PFSK-1 (cell line): ENCODE measurements at regions not wholly inside any gene's neighbourhood (a gene's known extent, or its start where the extent isn't known, plus 50 kb on each side); places are given as distances from the start of the nearest gene placed in this dataset.

Source experiments
- FOXP2 ChIP-seq: optimal IDR thresholded peaks from 2 replicates; pipeline ENCODE3; 2011; ENCODE audit warnings: borderline replicate concordance, control low read depth, inconsistent platforms; ENCODE audit not compliant: insufficient read depth; ENCODE audit errors: extremely low read length, extremely low read depth
- POLR2AphosphoS5 ChIP-seq: IDR thresholded peaks from 2 replicates; pipeline ENCODE4 v1.6.1; 2012; ENCODE audit warnings: low read depth, mild to moderate bottlenecking, control low read depth, low read length, moderate library complexity
- SIN3A ChIP-seq: IDR thresholded peaks from 2 replicates; pipeline ENCODE4 v1.6.1; 2012; ENCODE audit warnings: mild to moderate bottlenecking, low read length, moderate library complexity, borderline replicate concordance; ENCODE audit not compliant: insufficient read depth
- TAF1 ChIP-seq: IDR thresholded peaks from 2 replicates; pipeline ENCODE4 v1.6.1; 2012; ENCODE audit warnings: low read length, control low read depth, borderline replicate concordance; ENCODE audit not compliant: insufficient read depth
- TF ChIP-seq, protein P1 (sequence below), 2 experiments: IDR thresholded peaks; 2 replicates each; pipeline versions ENCODE4 v1.6.1 to v1.8.0; 2011 to 2012; ENCODE audit warnings: low read depth in 2 of 2, low read length in 2 of 2, control low read depth in 1 of 2, inconsistent platforms in 1 of 2, mild to moderate bottlenecking in 1 of 2, moderate library complexity in 1 of 2; ENCODE audit not compliant: insufficient read depth in 1 of 2

DNA sequence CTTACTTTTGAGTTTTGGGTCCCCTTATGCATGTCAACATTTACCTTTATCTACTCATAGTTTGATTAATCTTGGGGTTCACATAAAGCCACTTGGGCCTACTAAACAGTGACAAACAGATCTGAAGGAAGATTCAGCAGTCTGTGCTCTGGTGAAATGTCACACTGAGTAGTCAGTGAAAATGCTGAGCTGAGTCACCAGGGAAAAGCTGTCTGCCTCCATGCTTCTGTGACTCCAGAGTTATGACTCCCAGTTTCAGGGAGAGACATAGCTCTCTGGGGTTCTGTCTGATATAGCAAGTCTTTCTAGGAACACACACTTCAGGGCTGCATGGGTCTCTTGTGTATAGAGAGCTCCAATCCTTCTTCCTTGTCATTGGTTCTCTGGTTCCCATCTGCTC, 406.3 kb upstream of the FAR2 start:
- TF ChIP-seq, protein P1, sequence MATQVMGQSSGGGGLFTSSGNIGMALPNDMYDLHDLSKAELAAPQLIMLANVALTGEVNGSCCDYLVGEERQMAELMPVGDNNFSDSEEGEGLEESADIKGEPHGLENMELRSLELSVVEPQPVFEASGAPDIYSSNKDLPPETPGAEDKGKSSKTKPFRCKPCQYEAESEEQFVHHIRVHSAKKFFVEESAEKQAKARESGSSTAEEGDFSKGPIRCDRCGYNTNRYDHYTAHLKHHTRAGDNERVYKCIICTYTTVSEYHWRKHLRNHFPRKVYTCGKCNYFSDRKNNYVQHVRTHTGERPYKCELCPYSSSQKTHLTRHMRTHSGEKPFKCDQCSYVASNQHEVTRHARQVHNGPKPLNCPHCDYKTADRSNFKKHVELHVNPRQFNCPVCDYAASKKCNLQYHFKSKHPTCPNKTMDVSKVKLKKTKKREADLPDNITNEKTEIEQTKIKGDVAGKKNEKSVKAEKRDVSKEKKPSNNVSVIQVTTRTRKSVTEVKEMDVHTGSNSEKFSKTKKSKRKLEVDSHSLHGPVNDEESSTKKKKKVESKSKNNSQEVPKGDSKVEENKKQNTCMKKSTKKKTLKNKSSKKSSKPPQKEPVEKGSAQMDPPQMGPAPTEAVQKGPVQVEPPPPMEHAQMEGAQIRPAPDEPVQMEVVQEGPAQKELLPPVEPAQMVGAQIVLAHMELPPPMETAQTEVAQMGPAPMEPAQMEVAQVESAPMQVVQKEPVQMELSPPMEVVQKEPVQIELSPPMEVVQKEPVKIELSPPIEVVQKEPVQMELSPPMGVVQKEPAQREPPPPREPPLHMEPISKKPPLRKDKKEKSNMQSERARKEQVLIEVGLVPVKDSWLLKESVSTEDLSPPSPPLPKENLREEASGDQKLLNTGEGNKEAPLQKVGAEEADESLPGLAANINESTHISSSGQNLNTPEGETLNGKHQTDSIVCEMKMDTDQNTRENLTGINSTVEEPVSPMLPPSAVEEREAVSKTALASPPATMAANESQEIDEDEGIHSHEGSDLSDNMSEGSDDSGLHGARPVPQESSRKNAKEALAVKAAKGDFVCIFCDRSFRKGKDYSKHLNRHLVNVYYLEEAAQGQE (IDR thresholded peaks at IDR 0.05; ENCODE audit: insufficient read depth in 1 of 2, low read depth in 2 of 2, low read length in 2 of 2) = no peak
- no peak for TF ChIP-seq FOXP2
- no peak for TF ChIP-seq SIN3A

DNA sequence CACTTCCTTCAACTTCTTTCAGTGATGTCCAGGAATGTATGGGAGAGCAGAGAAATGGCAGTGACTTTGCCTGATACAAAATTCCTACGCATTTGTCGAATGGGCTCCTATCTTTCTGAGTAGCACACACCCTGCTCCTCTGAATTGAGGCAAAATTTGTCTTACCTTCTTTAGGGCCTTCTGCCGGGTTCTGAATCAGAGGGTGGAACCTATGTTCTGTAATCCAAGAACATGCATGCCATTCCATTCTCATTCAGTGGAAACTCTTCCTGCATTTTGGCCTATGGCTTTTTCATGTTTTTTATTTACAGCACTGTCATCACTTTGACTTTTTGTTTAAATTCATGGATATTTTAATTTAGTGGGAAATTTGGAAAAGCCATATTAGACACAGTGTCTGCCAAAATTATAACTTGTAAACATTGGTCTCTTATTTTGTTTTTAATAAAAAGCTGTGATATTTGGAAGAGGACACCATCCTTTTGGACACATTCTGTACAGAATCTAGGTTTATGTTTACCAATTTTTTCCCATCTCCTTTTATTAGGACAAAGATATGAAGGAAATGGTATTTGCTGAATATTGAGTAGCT, 402.2 kb upstream of the FAR2 start:
- TF ChIP-seq SIN3A (no peak), TAF1 (no peak), FOXP2 (no peak), POLR2AphosphoS5 (no peak)
- TF ChIP-seq, protein P1 (IDR thresholded peaks at IDR 0.05; ENCODE audit: insufficient read depth in 1 of 2, low read depth in 2 of 2, low read length in 2 of 2) = no peak

DNA sequence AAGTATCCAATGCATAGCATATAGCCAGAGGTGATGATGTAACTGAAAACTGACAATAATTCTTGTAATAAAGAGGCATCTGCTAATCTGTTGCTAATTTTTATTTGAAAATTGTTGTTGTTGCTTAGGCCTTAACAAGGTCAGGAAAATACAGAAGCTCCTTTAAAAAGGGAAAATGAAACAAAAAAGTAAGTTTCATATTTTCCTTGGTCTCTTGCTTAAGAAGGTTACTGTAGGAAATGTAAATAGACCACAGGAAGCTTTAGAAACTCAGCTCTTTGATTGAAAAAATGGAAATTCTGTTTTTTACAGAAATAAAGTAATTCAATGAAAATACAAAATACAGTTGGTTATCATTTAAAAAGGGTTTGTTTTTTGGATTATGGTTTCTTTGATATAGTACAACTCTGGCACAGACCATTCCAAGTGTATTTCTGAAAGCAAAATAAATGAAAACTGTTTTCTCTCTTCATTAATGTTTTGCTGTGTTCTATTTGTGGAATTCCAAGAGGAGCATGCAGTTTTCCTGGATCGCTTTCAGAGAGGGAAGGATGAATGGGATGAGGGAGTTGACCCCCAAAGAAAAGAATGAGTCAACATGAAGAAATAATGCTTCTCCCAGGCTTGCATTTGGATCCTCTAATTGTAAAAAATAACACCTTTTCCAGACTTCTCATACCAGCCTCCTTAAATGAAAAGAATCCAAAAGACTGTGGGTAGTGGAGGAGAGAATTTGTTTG, 398.0 kb upstream of the FAR2 start:
- TF ChIP-seq FOXP2 (no peak), TAF1 (no peak), SIN3A (no peak), POLR2AphosphoS5 (no peak)
- TF ChIP-seq, protein P1 (IDR thresholded peaks at IDR 0.05; ENCODE audit: insufficient read depth in 1 of 2, low read depth in 2 of 2, low read length in 2 of 2) = no peak

DNA sequence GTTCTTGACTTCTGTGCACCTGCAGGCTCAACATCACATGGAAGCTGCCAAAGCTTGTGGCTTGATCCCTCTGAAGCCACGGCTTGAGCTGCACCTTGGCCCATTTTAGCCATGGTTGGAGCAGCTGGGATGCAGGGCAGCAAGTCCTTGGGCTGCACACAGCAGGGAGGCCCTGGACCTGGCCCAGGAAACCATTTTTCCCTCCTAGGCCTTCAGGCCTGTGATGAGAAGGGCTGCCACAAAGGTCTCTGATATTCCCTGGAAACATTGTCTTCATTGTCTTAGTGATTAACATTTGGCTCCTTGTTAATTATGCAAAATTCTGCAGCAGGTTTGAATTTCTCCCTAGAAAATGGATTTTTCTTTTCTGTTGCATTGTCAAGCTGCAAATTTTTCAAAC, 394.1 kb upstream of the FAR2 start:
- no peak for TF ChIP-seq FOXP2
- TF ChIP-seq SIN3A = no peak
- TF ChIP-seq POLR2AphosphoS5 = no peak
- TF ChIP-seq TAF1 = no peak
- TF ChIP-seq, protein P1 (IDR thresholded peaks at IDR 0.05; ENCODE audit: insufficient read depth in 1 of 2, low read depth in 2 of 2, low read length in 2 of 2) = no peak
